Fibroblast of peridontal ligament (primary cell): ENCODE measurements at regions not wholly inside any gene's neighbourhood (a gene's known extent, or its start where the extent isn't known, plus 50 kb on each side); places are given as distances from the start of the nearest gene placed in this dataset.
"Not testable (repeated sequence)": the region's sequence is repeated elsewhere in the genome, so short reads cannot be mapped to it uniquely, and the experiment has no call there.

ENCODE experiments used
- DNase-seq: peaks from one replicate; pipeline ENCODE4 v3.0.0-alpha.2; 2010; ENCODE audit errors: extremely low read depth

GRCh38 chr13:50526661-50527071, 316.8 kb downstream of the DLEU7 start:
- no peak for DNase-seq

- no peak for DNase-seq
Measured at GRCh38 chr13:50527188-50527587, 316.3 kb downstream of the DLEU7 start.

- no peak for DNase-seq
Measured at GRCh38 chr13:50527612-50528509, 315.6 kb downstream of the DLEU7 start.

- peak; percentile 96 for DNase-seq
Measured at GRCh38 chr13:50529154-50529882, 314.2 kb downstream of the DLEU7 start.

GRCh38 chr13:50531917-50532899, 311.3 kb downstream of the DLEU7 start:
- peak; percentile 78 for DNase-seq

GRCh38 chr13:50535050-50535449, 308.4 kb downstream of the DLEU7 start:
- DNase-seq, result no peak

GRCh38 chr13:50537029-50537428, 306.5 kb downstream of the DLEU7 start:
- DNase-seq, result no peak

GRCh38 chr13:50539791-50540530, 303.5 kb downstream of the DLEU7 start:
- DNase-seq, result peak; percentile 79

- no peak for DNase-seq
Measured at GRCh38 chr13:50543141-50543540, 300.4 kb downstream of the DLEU7 start.

GRCh38 chr13:50543782-50544181, 299.7 kb downstream of the DLEU7 start:
- DNase-seq, result peak; percentile 97

- no peak for DNase-seq
Measured at GRCh38 chr13:50544211-50544610, 299.3 kb downstream of the DLEU7 start.

- DNase-seq, result not testable (repeated sequence)
Measured at GRCh38 chr13:50547175-50547574, 296.3 kb downstream of the DLEU7 start.

- DNase-seq, result no peak
Measured at GRCh38 chr13:50548586-50548985, 294.9 kb downstream of the DLEU7 start.

- peak; percentile 82 for DNase-seq
Measured at GRCh38 chr13:50549221-50549942, 294.1 kb downstream of the DLEU7 start.

- no peak for DNase-seq
Measured at GRCh38 chr13:50550151-50550550, 293.3 kb downstream of the DLEU7 start.

GRCh38 chr13:50552424-50552966, 291.0 kb downstream of the DLEU7 start:
- peak; percentile 57 for DNase-seq

- DNase-seq, result no peak
Measured at GRCh38 chr13:50561739-50562138, 281.8 kb downstream of the DLEU7 start.

- DNase-seq, result no peak
Measured at GRCh38 chr13:50566646-50567045, 276.8 kb downstream of the DLEU7 start.

GRCh38 chr13:50572129-50572528, 271.4 kb downstream of the DLEU7 start:
- no peak for DNase-seq

GRCh38 chr13:50573066-50573465, 270.4 kb downstream of the DLEU7 start:
- no peak for DNase-seq
